Neutrophil (primary cell): ENCODE measurements at regions not wholly inside any gene's neighbourhood (a gene's known extent, or its start where the extent isn't known, plus 50 kb on each side); places are given as distances from the start of the nearest gene placed in this dataset.

Experiments used
- H3K27ac ChIP-seq: fragments of 200-600 bp; sonication (generic); 2 replicates; pipeline ENCODE4 v1.5.1; 2016; ENCODE audit warnings: mild to moderate bottlenecking, moderate library complexity
- H3K27me3 ChIP-seq: fragments of 200-600 bp; sonication (generic); 2 replicates; pipeline ENCODE4 v1.6.0; 2016; ENCODE audit warnings: mild to moderate bottlenecking
- H3K36me3 ChIP-seq: fragments of 200-600 bp; sonication (generic); 2 replicates; pipeline ENCODE4 v1.5.1; 2017
- H3K4me1 ChIP-seq, 2 experiments: fragments of 200-600 bp in 1 of 2; sonication (generic) in 1 of 2; 1 replicate in 1 of 2; 2 replicates in 1 of 2; pipeline versions ENCODE4 v1.5.1 to v1.6.1; 2013 to 2016; ENCODE audit warnings: low read depth in 1 of 2, low read length in 1 of 2, mild to moderate bottlenecking in 1 of 2, moderate library complexity in 1 of 2; ENCODE audit not compliant: control insufficient read depth in 1 of 2, insufficient read depth in 1 of 2
- H3K4me3 ChIP-seq, 2 experiments: fragments of 200-600 bp in 1 of 2; sonication (generic) in 1 of 2; 1 replicate in 1 of 2; 2 replicates in 1 of 2; pipeline ENCODE4 v1.5.1; 2013 to 2016; ENCODE audit warnings: low read depth in 1 of 2, low read length in 1 of 2, mild to moderate bottlenecking in 1 of 2, moderate library complexity in 1 of 2
- H3K9me3 ChIP-seq: fragments of 200-600 bp; sonication (generic); 2 replicates; pipeline ENCODE4 v1.5.1; 2016
- TF ChIP-seq, protein P1 (sequence below): fragments of 200-600 bp; sonication (generic); IDR thresholded peaks from 2 replicates; pipeline ENCODE4 v1.5.1; 2016; ENCODE audit warnings: antibody characterized with exemption

DNA sequence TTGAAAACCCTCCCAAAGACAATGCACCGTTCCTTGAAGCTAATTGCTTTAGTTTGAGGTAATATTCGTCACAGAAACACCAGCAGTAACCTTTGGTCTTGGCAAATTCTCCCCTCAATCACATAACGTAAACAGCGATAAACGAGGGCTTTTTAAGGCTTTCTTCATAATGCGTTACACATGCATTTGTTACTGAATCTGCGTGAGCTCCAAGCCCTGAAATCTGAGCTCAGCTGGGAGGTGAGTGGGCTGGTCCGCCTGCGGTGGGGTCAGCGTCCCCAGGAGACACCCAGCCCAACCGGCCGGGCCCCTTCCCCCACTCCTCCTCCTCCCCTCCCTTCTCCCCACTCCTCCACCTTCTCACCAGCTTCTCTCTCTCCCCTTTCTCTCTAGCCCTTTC, 91.1 kb downstream of the BARX1 start:
- no peaks in the 10 kb centered on the region for H3K36me3 ChIP-seq
- no peaks in the 10 kb centered on the region for H3K9me3 ChIP-seq
- no peak overlapping the region for H3K4me3 ChIP-seq
- peaks cover 44% of the 10 kb centered on the region for H3K27me3 ChIP-seq
- TF ChIP-seq, protein P1, sequence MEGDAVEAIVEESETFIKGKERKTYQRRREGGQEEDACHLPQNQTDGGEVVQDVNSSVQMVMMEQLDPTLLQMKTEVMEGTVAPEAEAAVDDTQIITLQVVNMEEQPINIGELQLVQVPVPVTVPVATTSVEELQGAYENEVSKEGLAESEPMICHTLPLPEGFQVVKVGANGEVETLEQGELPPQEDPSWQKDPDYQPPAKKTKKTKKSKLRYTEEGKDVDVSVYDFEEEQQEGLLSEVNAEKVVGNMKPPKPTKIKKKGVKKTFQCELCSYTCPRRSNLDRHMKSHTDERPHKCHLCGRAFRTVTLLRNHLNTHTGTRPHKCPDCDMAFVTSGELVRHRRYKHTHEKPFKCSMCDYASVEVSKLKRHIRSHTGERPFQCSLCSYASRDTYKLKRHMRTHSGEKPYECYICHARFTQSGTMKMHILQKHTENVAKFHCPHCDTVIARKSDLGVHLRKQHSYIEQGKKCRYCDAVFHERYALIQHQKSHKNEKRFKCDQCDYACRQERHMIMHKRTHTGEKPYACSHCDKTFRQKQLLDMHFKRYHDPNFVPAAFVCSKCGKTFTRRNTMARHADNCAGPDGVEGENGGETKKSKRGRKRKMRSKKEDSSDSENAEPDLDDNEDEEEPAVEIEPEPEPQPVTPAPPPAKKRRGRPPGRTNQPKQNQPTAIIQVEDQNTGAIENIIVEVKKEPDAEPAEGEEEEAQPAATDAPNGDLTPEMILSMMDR = no peak
- no peaks in the 10 kb centered on the region for H3K4me1 ChIP-seq
- no peak overlapping the region for H3K27ac ChIP-seq

DNA sequence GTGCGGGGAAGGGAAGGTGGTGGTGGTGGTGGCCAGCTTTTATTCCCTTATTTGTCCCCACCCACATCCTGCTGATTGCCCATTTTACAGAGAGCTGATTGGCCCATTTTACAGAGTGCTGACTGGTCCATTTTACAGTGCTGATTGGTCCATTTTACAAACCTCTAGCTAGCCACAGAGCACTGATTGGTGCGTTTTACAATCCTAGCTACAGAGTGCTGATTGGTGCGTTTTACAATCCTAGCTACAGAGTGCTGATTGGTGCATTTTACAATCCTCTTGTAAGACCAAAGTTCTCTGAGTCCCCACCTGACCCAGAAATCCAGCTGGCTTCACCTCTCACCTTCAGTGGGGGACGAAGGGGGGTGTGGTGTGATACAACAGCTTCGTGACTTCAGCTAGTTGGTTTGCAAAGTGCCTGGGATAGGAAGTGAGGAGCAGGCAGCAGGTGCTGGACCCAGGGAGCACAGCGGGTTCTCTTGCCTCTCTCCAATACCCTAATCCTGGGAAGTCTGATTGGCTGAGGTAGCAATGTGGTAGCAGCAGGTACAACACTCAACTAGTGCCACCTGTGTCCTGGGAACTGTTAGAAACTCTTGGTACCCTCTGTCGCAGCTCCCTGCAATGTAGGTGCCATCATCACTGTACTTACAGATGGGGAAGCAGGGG, 92.1 kb downstream of the BARX1 start:
- Histone ChIP-seq H3K4me1 (no peaks in the 10 kb centered on the region), H3K27me3 (peaks cover 54% of the 10 kb centered on the region), H3K36me3 (no peaks in the 10 kb centered on the region), H3K27ac (no peak overlapping the region), H3K9me3 (no peaks in the 10 kb centered on the region), H3K4me3 (no peak overlapping the region)
- TF ChIP-seq, protein P1 = no peak

DNA sequence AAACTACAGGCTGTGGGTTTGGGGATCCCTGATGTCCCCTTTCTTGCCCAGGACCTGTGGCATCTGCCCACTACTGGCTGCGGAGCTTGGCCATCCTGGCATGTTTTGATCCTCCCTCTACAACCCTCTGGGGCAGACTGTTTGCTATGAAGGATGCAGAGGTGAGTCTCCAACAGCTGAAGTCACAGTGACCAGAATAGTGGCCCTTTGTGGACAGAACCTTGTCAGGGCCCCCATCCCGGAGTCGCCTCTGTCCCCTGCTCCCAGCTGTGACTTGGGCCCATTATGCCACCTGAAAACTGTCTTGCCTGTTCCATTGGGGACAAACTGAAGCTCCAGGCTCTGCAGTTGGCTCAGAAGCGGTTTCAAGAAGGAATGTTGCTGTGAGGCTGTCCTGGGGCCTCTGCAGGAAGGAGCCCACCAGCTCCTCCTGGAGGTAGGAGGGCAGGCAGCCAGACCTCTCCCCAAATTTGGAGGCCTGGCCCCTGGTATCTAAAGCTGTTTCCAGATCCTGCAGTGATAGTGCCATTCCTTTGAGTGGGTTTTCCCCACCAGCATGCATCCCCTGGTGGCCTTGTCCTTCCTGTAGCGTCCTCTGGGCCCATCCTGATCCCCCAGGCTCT, 93.3 kb downstream of the BARX1 start:
- no peaks in the 10 kb centered on the region for H3K9me3 ChIP-seq
- no peaks in the 10 kb centered on the region for H3K36me3 ChIP-seq
- H3K4me1 ChIP-seq = no peaks in the 10 kb centered on the region
- H3K27ac ChIP-seq = no peak overlapping the region
- no peak overlapping the region for H3K4me3 ChIP-seq
- TF ChIP-seq, protein P1 = no peak
- peaks cover 64% of the 10 kb centered on the region for H3K27me3 ChIP-seq

DNA sequence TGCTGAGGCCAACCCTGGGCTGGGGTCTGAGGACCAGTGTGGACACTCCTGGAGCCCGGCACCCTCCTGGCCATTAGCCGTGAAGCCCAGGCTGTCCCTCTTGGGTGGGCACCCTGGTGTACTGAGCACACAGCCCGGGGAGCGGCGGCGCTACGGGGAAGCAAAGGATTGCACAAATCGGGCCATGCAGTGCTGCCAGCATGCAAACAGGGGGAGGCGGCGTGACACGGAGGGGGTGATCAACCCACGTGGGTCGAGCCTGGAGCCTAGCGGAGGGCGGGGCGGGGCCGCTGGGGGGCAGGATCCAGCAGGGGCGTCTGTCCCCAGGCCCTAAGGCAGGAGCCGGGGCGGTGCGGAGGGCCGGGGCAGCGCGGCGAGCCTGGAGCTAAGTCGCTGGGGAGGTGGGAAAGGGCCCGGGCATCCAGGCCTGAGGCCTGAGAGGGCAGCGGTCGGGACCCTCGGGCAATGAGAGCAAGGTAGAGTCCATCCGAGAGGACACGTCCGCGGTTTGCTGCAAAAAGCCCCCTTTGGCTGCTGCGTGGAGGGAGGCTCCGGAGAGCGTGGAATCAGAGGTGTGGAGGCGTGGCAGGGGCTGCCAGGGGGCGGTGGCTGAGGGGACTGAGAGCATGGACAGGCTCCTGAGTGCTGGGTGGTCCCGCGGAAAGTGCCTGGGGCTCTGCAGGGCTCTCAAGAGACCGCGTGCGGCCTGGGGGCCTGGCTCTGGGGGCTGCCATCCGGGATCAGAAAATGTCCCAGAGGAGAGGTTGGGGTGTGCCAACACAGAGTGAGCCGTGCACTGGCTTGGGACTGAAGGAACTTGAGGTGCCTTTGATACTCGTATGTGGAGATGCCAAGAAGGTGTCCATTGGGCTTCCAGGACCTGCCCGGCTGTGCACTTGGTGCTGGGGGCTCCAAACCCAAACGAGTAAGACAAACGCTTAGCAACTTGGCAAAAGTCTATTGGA, 94.2 kb downstream of the BARX1 start:
- H3K4me3 ChIP-seq = no peak overlapping the region
- no peak overlapping the region for H3K27ac ChIP-seq
- no peaks in the 10 kb centered on the region for H3K36me3 ChIP-seq
- TF ChIP-seq, protein P1 = no peak
- no peaks in the 10 kb centered on the region for H3K9me3 ChIP-seq
- H3K4me1 ChIP-seq = no peaks in the 10 kb centered on the region
- H3K27me3 ChIP-seq = peaks cover 72% of the 10 kb centered on the region

DNA sequence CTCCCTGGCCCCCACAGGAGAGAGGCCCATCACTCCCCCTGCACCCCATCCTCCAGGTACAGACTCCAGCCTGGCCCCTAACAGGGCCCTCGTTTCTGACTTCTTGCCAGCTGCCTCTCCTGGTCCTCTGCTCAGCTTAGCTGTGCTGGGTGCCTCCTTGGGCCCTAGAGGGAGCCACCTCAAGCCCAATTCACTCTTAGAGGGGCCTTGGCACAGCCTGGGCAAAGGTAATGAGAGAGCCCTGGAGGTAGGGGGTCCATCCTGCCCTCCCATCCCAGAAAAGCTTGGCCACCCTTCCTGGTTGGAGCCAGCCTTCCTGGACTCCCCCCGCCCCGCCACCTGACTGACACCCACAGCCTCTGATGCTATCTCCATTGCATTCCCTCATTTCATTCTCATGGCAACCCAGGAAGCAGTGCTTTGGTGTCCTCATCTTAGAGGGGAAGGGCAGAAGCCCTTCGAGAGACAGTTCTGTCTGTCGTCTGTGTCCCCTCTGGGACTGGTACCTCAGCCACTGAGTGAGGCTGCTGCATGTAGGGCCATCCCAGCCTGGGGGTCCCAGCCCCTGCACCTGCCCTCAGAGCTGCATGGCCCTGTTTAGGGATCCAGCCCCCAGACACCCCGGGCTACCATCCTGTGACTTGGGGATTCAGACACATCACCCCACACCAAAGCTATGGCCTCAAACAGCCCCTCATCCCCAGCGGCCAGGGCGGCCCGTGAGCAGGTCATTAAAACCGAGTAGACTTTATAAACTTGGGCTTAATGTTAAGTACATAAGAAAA, 95.5 kb downstream of the BARX1 start:
- Histone ChIP-seq H3K9me3 (no peaks in the 10 kb centered on the region), H3K4me1 (no peaks in the 10 kb centered on the region), H3K27ac (no peak overlapping the region), H3K36me3 (no peaks in the 10 kb centered on the region), H3K27me3 (peaks cover 74% of the 10 kb centered on the region), H3K4me3 (no peak overlapping the region)
- TF ChIP-seq, protein P1 = no peak
